HL-60 (cell line): ENCODE measurements at regions not wholly inside any gene's neighbourhood (a gene's known extent, or its start where the extent isn't known, plus 50 kb on each side); places are given as distances from the start of the nearest gene placed in this dataset.

ENCODE experiments used
- GABPA ChIP-seq: IDR thresholded peaks from 2 replicates; pipeline ENCODE4 v1.6.1; 2012; ENCODE audit warnings: low read depth
- POLR2AphosphoS5 ChIP-seq: IDR thresholded peaks from 2 replicates; pipeline ENCODE4 v1.6.1; 2012; ENCODE audit warnings: low read depth

- TF ChIP-seq POLR2AphosphoS5: no peak
- no peak for TF ChIP-seq GABPA
These were observed 924.5 kb upstream of the MBL2 start for GRCh38 chr10:53697038-53697437.
